ENCODE measurements at regions not wholly inside any gene's neighbourhood (a gene's known extent, or its start where the extent isn't known, plus 50 kb on each side); places are given as distances from the start of the nearest gene placed in this dataset.
A peak's percentile ranks its signal among the peaks of the same experiment; 100 is the strongest.

DNA sequence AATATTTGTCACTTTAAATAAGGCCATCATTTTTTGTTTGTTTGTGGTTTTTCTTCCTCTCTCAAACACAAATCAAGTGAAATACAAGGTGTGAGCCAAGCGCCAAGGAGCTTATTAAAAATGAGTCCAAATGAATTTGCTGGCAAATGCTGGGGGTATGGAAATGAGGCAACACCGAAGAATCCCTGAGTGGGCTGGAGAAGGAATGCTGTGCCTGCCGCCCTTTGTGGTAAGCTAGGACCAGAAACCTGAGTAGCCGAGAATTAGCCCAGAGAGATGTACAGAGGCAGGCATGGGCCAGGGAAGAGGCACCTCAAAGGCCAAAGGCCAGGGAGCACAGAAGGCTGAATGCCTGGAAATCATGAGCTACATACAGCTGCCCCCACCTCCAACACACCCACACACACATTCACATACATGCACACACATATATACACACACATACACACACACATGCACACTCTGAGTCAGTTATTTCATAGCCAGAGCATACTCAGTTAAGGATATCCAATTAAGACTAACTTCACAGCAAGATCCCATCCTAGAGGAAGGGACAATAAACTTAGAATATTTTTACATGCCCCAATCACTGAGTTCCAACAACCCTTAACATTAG lies 266.1 kb upstream of the DYNLRB2 start:
- Mint-ChIP-seq H3K36me3 (ENCODE audit: low read depth) (peaks cover 2% of the 10 kb centered on the region), H3K27me3 (ENCODE audit: low read depth) (no peaks in the 10 kb centered on the region), H3K4me1 (ENCODE audit: low read depth) (peaks cover 23% of the 10 kb centered on the region), H3K9me3 (ENCODE audit: low read depth) (no peaks in the 10 kb centered on the region), H3K27ac (ENCODE audit: unreplicated experiment) (peak overlapping the region; percentile 66), H3K4me3 (ENCODE audit: unreplicated experiment) (no peak overlapping the region)
- DNase-seq (ENCODE audit: low spot score), result no peak
- TF ChIP-seq, protein P1, sequence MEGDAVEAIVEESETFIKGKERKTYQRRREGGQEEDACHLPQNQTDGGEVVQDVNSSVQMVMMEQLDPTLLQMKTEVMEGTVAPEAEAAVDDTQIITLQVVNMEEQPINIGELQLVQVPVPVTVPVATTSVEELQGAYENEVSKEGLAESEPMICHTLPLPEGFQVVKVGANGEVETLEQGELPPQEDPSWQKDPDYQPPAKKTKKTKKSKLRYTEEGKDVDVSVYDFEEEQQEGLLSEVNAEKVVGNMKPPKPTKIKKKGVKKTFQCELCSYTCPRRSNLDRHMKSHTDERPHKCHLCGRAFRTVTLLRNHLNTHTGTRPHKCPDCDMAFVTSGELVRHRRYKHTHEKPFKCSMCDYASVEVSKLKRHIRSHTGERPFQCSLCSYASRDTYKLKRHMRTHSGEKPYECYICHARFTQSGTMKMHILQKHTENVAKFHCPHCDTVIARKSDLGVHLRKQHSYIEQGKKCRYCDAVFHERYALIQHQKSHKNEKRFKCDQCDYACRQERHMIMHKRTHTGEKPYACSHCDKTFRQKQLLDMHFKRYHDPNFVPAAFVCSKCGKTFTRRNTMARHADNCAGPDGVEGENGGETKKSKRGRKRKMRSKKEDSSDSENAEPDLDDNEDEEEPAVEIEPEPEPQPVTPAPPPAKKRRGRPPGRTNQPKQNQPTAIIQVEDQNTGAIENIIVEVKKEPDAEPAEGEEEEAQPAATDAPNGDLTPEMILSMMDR (IDR thresholded peaks at IDR 0.05), result no peak

DNA sequence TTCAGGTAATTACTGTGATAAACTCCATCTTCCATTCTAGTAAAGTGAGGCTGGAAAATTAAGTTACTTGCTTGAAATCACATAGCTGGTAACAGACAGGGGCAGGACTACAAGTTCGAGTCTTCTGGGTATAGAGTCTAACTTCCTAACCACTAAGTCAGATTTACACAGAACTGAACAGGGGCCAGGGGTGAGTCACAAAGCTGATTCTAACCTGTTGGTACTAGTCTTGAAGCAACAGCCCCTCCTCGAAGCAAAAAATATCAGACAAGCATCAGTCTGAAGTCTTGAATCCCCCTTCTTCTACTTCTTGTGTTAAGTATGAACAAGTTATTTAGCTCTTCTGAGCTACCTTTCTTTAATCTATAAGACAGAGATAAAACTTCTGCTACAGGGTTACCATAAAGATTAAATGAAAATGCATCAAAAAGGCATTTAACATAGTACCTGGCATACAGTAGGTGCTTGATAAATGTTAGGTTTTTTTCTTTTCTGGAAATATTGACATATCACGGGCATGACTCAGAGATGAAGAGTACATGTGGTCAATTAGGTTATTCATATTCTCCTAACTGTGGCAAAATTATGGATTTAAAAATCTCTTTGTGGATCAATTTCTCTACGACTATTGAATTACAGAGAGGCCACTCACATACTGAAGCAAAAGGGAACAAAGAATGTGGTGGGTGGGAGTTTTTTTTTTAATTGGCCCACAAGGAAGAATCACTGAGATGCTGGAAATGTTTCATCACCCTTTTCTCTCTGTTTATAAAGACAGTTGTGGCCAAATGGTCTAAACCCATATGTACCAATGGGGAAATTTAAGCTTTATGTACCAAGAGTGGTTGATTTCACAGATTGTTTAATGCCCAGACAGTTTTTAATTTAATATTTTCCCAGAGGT lies 266.9 kb upstream of the DYNLRB2 start:
- no peak for DNase-seq (ENCODE audit: low spot score)
- H3K4me1 Mint-ChIP-seq (ENCODE audit: low read depth), result peaks cover 21% of the 10 kb centered on the region
- peaks cover 2% of the 10 kb centered on the region for H3K36me3 Mint-ChIP-seq (ENCODE audit: low read depth)
- TF ChIP-seq, protein P1 (IDR thresholded peaks at IDR 0.05), result no peak
- no peaks in the 10 kb centered on the region for H3K9me3 Mint-ChIP-seq (ENCODE audit: low read depth)
- H3K27ac Mint-ChIP-seq (ENCODE audit: unreplicated experiment), result peak overlapping the region; percentile 66
- H3K4me3 Mint-ChIP-seq (ENCODE audit: unreplicated experiment), result no peak overlapping the region
- no peaks in the 10 kb centered on the region for H3K27me3 Mint-ChIP-seq (ENCODE audit: low read depth)

DNA sequence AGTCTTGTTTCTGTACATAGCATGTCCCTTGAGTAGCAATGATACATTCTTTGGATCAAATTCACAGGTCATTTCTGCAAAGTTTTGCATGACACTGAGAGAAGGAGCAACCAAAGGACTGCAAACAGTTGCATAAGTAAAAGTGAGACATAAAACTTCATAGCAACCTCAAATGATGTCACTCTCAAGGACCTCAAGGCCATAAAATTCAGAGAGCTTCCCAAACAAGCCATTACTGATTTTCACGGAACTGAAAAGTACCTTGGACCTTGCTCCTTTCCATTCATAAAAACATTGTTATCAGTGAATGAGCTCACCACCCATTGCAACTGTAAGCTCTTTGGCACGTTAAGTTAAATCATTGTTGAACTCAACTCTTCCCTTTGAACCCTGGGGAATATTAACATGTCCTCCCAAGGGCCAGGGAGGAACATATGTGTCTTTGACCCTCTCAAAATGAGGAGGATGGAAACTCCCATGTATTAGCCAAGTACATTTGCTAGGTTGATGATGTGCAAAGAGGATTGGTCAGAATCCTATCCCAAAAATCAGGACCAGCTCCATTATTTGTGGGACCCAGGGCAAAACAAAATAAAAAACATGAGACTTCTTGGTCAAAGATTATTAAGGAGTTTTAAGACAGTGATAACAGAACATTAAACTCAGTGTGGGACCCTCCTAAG lies 275.0 kb upstream of the DYNLRB2 start:
- Mint-ChIP-seq H3K4me1 (ENCODE audit: low read depth) (no peaks in the 10 kb centered on the region), H3K27ac (ENCODE audit: unreplicated experiment) (no peak overlapping the region), H3K9me3 (ENCODE audit: low read depth) (no peaks in the 10 kb centered on the region), H3K27me3 (ENCODE audit: low read depth) (no peaks in the 10 kb centered on the region), H3K4me3 (ENCODE audit: unreplicated experiment) (no peak overlapping the region), H3K36me3 (ENCODE audit: low read depth) (no peaks in the 10 kb centered on the region)
- TF ChIP-seq, protein P1 (IDR thresholded peaks at IDR 0.05), result no peak
- no peak for DNase-seq (ENCODE audit: low spot score)

DNA sequence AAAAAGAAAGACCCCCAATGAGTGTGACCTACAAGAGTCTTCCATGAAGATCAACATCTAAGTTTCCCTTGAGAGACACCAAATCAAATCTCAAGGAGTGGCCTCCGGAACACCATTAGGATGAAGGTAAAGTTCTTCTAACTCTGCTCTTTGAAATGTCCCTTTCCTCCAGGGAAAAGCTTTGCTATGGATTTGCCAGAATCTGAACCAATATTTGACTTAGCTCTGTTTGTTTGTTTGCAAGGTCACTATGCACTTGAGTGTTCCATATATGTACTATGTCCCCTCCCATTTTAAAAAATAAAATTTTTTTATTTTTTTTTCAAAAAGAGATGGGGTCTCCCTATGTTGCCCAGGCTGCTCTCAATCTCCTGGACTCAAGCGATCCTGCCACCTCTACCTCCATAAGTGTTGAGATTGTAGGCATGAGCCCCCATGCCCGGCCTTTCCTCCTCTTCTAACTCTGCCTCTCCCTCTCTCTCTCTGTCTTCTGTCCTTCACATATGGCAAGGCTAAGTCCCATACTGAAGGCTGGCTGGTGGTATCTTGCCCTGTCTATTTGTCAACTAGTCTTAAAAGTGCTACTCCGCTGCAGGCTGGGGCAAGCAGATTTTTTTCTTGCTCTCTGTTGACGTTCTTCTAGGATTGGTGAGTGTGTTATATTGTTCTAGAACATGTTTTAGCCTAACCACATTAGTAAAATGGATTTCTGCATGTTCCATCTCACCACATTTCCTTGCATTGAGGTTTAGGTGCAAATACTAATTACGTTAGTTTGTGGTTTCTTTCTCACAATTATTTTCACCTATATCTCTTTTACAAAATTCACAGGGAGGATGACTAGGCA lies 276.7 kb upstream of the DYNLRB2 start:
- Mint-ChIP-seq H3K27me3 (ENCODE audit: low read depth) (no peaks in the 10 kb centered on the region), H3K36me3 (ENCODE audit: low read depth) (no peaks in the 10 kb centered on the region), H3K4me3 (ENCODE audit: unreplicated experiment) (no peak overlapping the region), H3K4me1 (ENCODE audit: low read depth) (no peaks in the 10 kb centered on the region), H3K9me3 (ENCODE audit: low read depth) (no peaks in the 10 kb centered on the region), H3K27ac (ENCODE audit: unreplicated experiment) (no peak overlapping the region)
- TF ChIP-seq, protein P1 (IDR thresholded peaks at IDR 0.05), result no peak
- DNase-seq (ENCODE audit: low spot score), result no peak
